ENCODE measurements at regions not wholly inside any gene's neighbourhood (a gene's known extent, or its start where the extent isn't known, plus 50 kb on each side); places are given as distances from the start of the nearest gene placed in this dataset.
"Not testable (repeated sequence)": the region's sequence is repeated elsewhere in the genome, so short reads cannot be mapped to it uniquely, and the experiment has no call there.

GRCh38 chr4:13678186-13678924 lies 50.8 kb upstream of the BOD1L1 start:
- no peak for DNase-seq

- DNase-seq = no peak
These were observed 54.0 kb upstream of the BOD1L1 start for GRCh38 chr4:13681570-13681969.

GRCh38 chr4:13694256-13694655 lies 66.7 kb upstream of the BOD1L1 start:
- no peak for DNase-seq

GRCh38 chr4:13698296-13698695 lies 70.8 kb upstream of the BOD1L1 start:
- no peak for DNase-seq

- no peak for DNase-seq
These were observed 72.7 kb upstream of the BOD1L1 start for GRCh38 chr4:13700021-13700857.

GRCh38 chr4:13700858-13701140 lies 73.3 kb upstream of the BOD1L1 start:
- not testable (repeated sequence) for DNase-seq

GRCh38 chr4:13701937-13702446 lies 74.5 kb upstream of the BOD1L1 start:
- no peak for DNase-seq

GRCh38 chr4:13703096-13703495 lies 75.6 kb upstream of the BOD1L1 start:
- no peak for DNase-seq

- DNase-seq = no peak
These were observed 76.5 kb upstream of the BOD1L1 start for GRCh38 chr4:13704035-13704434.

GRCh38 chr4:13704761-13705160 lies 77.2 kb upstream of the BOD1L1 start:
- DNase-seq = no peak

GRCh38 chr4:13705521-13706041 lies 78.1 kb upstream of the BOD1L1 start:
- no peak for DNase-seq

GRCh38 chr4:13706120-13706519 lies 78.6 kb upstream of the BOD1L1 start:
- DNase-seq = no peak

GRCh38 chr4:13706716-13707115 lies 79.2 kb upstream of the BOD1L1 start:
- DNase-seq = no peak

- no peak for DNase-seq
These were observed 82.8 kb upstream of the BOD1L1 start for GRCh38 chr4:13710246-13710885.

- DNase-seq = no peak
These were observed 83.8 kb upstream of the BOD1L1 start for GRCh38 chr4:13711233-13711785.

GRCh38 chr4:13721894-13722293 lies 94.4 kb upstream of the BOD1L1 start:
- DNase-seq = no peak

- DNase-seq = no peak
These were observed 95.1 kb upstream of the BOD1L1 start for GRCh38 chr4:13722649-13723048.

GRCh38 chr4:13728761-13729160 lies 101.2 kb upstream of the BOD1L1 start:
- DNase-seq = no peak

- no peak for DNase-seq
These were observed 103.5 kb upstream of the BOD1L1 start for GRCh38 chr4:13731019-13731418.

- no peak for DNase-seq
These were observed 106.3 kb upstream of the BOD1L1 start for GRCh38 chr4:13733817-13734216.

- no peak for DNase-seq
These were observed 123.1 kb upstream of the BOD1L1 start for GRCh38 chr4:13750594-13750993.

- DNase-seq = not testable (repeated sequence)
These were observed 134.1 kb upstream of the BOD1L1 start for GRCh38 chr4:13761581-13761980.

GRCh38 chr4:13762130-13762529 lies 134.6 kb upstream of the BOD1L1 start:
- DNase-seq = no peak
